AG09309 (cell line): ENCODE measurements at regions not wholly inside any gene's neighbourhood (a gene's known extent, or its start where the extent isn't known, plus 50 kb on each side); places are given as distances from the start of the nearest gene placed in this dataset.

ENCODE experiments used
- DNase-seq: peaks from one replicate; pipeline ENCODE4 v3.0.0-alpha.2; 2010; ENCODE audit warnings: low read depth
- H3K4me3 ChIP-seq: 2 replicates; pipeline ENCODE4 v1.5.1; 2011; ENCODE audit warnings: mild to moderate bottlenecking, low read depth, low read length, moderate library complexity; ENCODE audit not compliant: control insufficient read depth
- CTCF ChIP-seq: IDR thresholded peaks from 2 replicates; pipeline ENCODE4 v1.5.1; 2011; ENCODE audit warnings: mild to moderate bottlenecking, low read depth, low read length, inconsistent platforms; ENCODE audit not compliant: insufficient read depth, control insufficient read depth; ENCODE audit errors: missing control alignments

- TF ChIP-seq CTCF = no peak
- no peak for DNase-seq
- no peak overlapping the region for H3K4me3 ChIP-seq
Measured at GRCh38 chr3:24639481-24640329, 145.1 kb upstream of the THRB start.

DNA sequence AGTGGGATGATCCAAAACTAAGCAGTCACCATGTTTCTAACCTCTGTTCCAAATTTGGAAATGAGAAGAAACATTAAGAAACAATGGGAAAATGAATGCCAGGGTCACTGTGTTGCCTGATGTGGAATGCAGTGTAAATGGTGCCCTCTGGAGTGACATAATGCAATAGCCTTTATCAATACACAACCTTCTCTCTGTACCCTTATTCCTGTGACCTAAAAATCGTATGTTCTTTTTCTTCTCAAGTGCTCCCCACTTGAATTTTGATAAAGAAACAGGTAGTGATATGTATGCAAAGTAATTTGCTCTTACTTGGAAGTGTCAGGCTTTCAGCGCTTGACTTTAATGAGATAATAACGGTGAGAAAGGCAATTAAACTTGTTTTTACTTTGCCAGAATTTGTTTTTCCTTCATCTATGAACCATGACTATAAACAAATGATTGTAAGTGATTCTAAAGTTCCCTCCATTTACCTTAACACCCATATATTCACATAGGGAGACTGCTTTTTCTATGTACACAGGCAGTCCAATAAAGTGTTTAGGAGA lies 145.8 kb upstream of the THRB start:
- peak; percentile 55 for TF ChIP-seq CTCF
- no peak overlapping the region for H3K4me3 ChIP-seq
- no peak for DNase-seq

- TF ChIP-seq CTCF = no peak
- no peak for DNase-seq
- H3K4me3 ChIP-seq = no peak overlapping the region
Measured at GRCh38 chr3:24641628-24642027, 147.0 kb upstream of the THRB start.

- no peak overlapping the region for H3K4me3 ChIP-seq
- no peak for TF ChIP-seq CTCF
- DNase-seq = no peak
Measured at GRCh38 chr3:24645047-24645446, 150.4 kb upstream of the THRB start.

DNA sequence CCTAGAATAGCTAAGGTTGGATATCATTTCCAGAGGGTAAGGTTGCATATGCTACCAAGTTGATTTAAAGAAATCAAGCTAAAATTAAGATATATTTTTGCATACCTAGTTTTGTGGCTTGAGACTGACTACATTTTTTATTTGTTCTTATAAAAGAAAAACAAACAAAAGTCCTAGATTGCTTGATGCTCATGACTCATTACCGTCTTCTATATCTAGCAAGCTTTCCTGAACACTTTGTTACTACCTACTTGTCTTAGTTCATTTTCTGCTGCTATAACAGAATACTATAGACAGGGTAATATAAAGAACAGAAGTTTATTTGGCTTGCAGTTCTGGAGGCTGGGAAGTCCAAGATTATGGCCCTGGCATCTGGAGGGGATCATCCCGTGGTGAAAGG lies 152.1 kb upstream of the THRB start:
- no peak overlapping the region for H3K4me3 ChIP-seq
- no peak for TF ChIP-seq CTCF
- DNase-seq = no peak

DNA sequence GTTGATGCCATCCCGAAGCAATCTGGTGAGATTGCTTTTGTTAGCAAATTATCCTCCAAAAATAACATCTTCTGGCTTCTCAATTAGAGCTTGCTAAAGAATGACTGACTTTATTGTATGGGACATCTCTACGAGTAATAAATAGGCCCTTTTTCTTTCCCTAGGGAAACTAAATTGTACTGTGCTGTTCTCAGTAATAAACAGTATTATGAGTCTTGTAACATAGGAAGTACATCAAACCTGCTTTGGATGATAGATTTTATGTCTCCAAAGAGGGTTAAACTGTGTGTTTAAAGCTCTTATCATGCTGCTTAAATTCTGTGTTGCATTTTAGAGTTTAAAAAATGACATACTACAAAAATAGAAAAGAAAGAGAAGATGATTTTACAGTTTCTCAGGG lies 153.4 kb upstream of the THRB start:
- no peak for TF ChIP-seq CTCF
- DNase-seq = no peak
- H3K4me3 ChIP-seq = no peak overlapping the region
